Peyer's patch (tissue), 4 donors: ENCODE measurements at regions not wholly inside any gene's neighbourhood (a gene's known extent, or its start where the extent isn't known, plus 50 kb on each side); places are given as distances from the start of the nearest gene placed in this dataset.

Experiments used
- POLR2A ChIP-seq, 2 donors: fragments of 450-650 bp; IDR thresholded peaks; one replicate each; pipeline ENCODE4 v1.5.1; 2017; ENCODE audit warnings: antibody characterized with exemption in 2 of 2, mild to moderate bottlenecking in 2 of 2, moderate library complexity in 2 of 2
- TF ChIP-seq, protein P1 (sequence below), 6 experiments: fragments of 450-650 bp in 4 of 6; fragments of 200-600 bp in 2 of 6; sonication (generic) in 1 of 6; IDR thresholded peaks; one replicate each; pipeline ENCODE4 v1.5.1; 2017 to 2019; ENCODE audit warnings: antibody characterized with exemption in 6 of 6, mild to moderate bottlenecking in 3 of 6, moderate library complexity in 1 of 6

DNA sequence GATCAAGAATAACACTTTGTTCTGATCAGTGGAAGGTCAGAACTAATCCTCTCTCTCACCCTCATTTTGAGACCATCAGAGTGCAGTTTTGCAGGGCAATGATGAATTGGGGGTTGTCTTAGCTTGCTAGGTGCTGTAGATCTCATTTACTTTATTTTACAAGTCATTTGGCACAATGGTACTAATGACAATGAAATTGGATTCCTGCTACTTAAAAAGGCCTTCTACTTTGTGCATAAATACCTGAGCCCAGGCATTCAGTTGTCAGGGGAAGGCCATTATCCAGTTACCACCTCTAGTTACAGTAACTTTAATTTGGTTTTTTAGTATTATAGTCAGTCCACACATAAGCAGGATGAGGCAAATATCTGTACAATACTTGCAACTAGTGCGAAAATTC is 240.0 kb downstream of the HDGFL1 start:
- TF ChIP-seq POLR2A (IDR thresholded peaks at IDR 0.05), result no peak
- TF ChIP-seq, protein P1, sequence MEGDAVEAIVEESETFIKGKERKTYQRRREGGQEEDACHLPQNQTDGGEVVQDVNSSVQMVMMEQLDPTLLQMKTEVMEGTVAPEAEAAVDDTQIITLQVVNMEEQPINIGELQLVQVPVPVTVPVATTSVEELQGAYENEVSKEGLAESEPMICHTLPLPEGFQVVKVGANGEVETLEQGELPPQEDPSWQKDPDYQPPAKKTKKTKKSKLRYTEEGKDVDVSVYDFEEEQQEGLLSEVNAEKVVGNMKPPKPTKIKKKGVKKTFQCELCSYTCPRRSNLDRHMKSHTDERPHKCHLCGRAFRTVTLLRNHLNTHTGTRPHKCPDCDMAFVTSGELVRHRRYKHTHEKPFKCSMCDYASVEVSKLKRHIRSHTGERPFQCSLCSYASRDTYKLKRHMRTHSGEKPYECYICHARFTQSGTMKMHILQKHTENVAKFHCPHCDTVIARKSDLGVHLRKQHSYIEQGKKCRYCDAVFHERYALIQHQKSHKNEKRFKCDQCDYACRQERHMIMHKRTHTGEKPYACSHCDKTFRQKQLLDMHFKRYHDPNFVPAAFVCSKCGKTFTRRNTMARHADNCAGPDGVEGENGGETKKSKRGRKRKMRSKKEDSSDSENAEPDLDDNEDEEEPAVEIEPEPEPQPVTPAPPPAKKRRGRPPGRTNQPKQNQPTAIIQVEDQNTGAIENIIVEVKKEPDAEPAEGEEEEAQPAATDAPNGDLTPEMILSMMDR (IDR thresholded peaks at IDR 0.05), result no peak
